ENCODE measurements at regions not wholly inside any gene's neighbourhood (a gene's known extent, or its start where the extent isn't known, plus 50 kb on each side); places are given as distances from the start of the nearest gene placed in this dataset.

- TF ChIP-seq, protein P1, sequence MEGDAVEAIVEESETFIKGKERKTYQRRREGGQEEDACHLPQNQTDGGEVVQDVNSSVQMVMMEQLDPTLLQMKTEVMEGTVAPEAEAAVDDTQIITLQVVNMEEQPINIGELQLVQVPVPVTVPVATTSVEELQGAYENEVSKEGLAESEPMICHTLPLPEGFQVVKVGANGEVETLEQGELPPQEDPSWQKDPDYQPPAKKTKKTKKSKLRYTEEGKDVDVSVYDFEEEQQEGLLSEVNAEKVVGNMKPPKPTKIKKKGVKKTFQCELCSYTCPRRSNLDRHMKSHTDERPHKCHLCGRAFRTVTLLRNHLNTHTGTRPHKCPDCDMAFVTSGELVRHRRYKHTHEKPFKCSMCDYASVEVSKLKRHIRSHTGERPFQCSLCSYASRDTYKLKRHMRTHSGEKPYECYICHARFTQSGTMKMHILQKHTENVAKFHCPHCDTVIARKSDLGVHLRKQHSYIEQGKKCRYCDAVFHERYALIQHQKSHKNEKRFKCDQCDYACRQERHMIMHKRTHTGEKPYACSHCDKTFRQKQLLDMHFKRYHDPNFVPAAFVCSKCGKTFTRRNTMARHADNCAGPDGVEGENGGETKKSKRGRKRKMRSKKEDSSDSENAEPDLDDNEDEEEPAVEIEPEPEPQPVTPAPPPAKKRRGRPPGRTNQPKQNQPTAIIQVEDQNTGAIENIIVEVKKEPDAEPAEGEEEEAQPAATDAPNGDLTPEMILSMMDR (IDR thresholded peaks at IDR 0.05): no peak
- TF ChIP-seq POLR2A (IDR thresholded peaks at IDR 0.05): no peak
- no peak for TF ChIP-seq EP300 (IDR thresholded peaks at IDR 0.05)
Observed at GRCh38 chr18:60202708-60203107, 169.9 kb downstream of the MC4R start.

All from tibial nerve (tissue), 4 donors.